ENCODE measurements at regions not wholly inside any gene's neighbourhood (a gene's known extent, or its start where the extent isn't known, plus 50 kb on each side); places are given as distances from the start of the nearest gene placed in this dataset.

GRCh38 chr11:70604221-70604620 lies 205.9 kb downstream of the CTTN start:
- Histone ChIP-seq H4K20me1 (ENCODE audit: insufficient read depth) (peaks cover 55% of the 10 kb centered on the region), H2AFZ (no peak overlapping the region), H3K4me1 (replicated peaks; ENCODE audit: insufficient read depth) (no peaks in the 10 kb centered on the region), H3K9me2 (ENCODE audit: insufficient read depth) (no peaks in the 10 kb centered on the region), H3K4me2 (no peak overlapping the region), H3K27me3 (ENCODE audit: insufficient read depth, low read depth) (no peaks in the 10 kb centered on the region), H3K4me3 (no peak overlapping the region), H3K9me3 (ENCODE audit: insufficient read depth, low read depth) (no peaks in the 10 kb centered on the region), H3F3A (ENCODE audit: insufficient read depth, low read depth) (no peaks in the 10 kb centered on the region; the same call in 1 of the 2 replicates), H3K79me2 (ENCODE audit: low read depth) (no peaks in the 10 kb centered on the region), H3K36me3 (ENCODE audit: low read depth) (no peaks in the 10 kb centered on the region), H3K27ac (no peak overlapping the region)
- ChIA-PET CTCF (no interaction called here), POLR2A (ENCODE audit: unreplicated experiment) (no interaction called here)
- DNase-seq: no peak
- no TSS peak for BruUV-seq (replicated peaks)
- intact Hi-C loops (cut with micrococcal nuclease; ENCODE audit: unreplicated experiment): no loop called here
- TF ChIP-seq EZH2 (IDR thresholded peaks at IDR 0.05; ENCODE audit: low read depth): no peak
- no peak for TF ChIP-seq CTCF (conservative IDR thresholded peaks at IDR 0.05)

- H3K36me3 ChIP-seq (ENCODE audit: low read depth): no peaks in the 10 kb centered on the region
- H3K27me3 ChIP-seq (ENCODE audit: insufficient read depth, low read depth): no peaks in the 10 kb centered on the region
- H4K20me1 ChIP-seq (ENCODE audit: insufficient read depth): peaks cover 58% of the 10 kb centered on the region
- no TSS peak for BruUV-seq (replicated peaks)
- H3K4me3 ChIP-seq: no peak overlapping the region
- no peak for TF ChIP-seq CTCF (conservative IDR thresholded peaks at IDR 0.05)
- H3K4me2 ChIP-seq: no peak overlapping the region
- H3K9me2 ChIP-seq (ENCODE audit: insufficient read depth): no peaks in the 10 kb centered on the region
- POLR2A ChIA-PET (ENCODE audit: unreplicated experiment): no interaction called here
- no peaks in the 10 kb centered on the region for H3K79me2 ChIP-seq (ENCODE audit: low read depth)
- CTCF ChIA-PET: no interaction called here
- H3F3A ChIP-seq (ENCODE audit: insufficient read depth, low read depth): no peaks in the 10 kb centered on the region; the same call in 1 of the 2 replicates
- H3K4me1 ChIP-seq (replicated peaks; ENCODE audit: insufficient read depth): no peaks in the 10 kb centered on the region
- no peak for DNase-seq
- H3K27ac ChIP-seq: no peak overlapping the region
- H3K9me3 ChIP-seq (ENCODE audit: insufficient read depth, low read depth): no peaks in the 10 kb centered on the region
- H2AFZ ChIP-seq: no peak overlapping the region
- intact Hi-C loops (cut with micrococcal nuclease; ENCODE audit: unreplicated experiment): no loop called here
Observed at GRCh38 chr11:70604630-70605467, 206.5 kb downstream of the CTTN start.

GRCh38 chr11:70605468-70605815 lies 207.1 kb downstream of the CTTN start:
- BruUV-seq (replicated peaks): no TSS peak
- intact Hi-C loops (cut with micrococcal nuclease; ENCODE audit: unreplicated experiment): no loop called here
- POLR2A ChIA-PET (ENCODE audit: unreplicated experiment): no interaction called here

More at GRCh38 chr11:70605468-70605815, 207.1 kb downstream of the CTTN start:
- H3K4me2 ChIP-seq: no peak overlapping the region
- H3K27ac ChIP-seq: no peak overlapping the region
- no peak for TF ChIP-seq EZH2 (IDR thresholded peaks at IDR 0.05; ENCODE audit: low read depth)
- no peak for TF ChIP-seq CTCF (conservative IDR thresholded peaks at IDR 0.05)
- H3K79me2 ChIP-seq (ENCODE audit: low read depth): no peaks in the 10 kb centered on the region
- H4K20me1 ChIP-seq (ENCODE audit: insufficient read depth): peaks cover 59% of the 10 kb centered on the region
- CTCF ChIA-PET: no interaction called here
- no peaks in the 10 kb centered on the region for H3K36me3 ChIP-seq (ENCODE audit: low read depth)
- no peaks in the 10 kb centered on the region for H3K27me3 ChIP-seq (ENCODE audit: insufficient read depth, low read depth)
- no peak overlapping the region for H2AFZ ChIP-seq
- no peaks in the 10 kb centered on the region for H3K9me3 ChIP-seq (ENCODE audit: insufficient read depth, low read depth)
- no peak overlapping the region for H3K4me3 ChIP-seq
- no peak for DNase-seq
- no peaks in the 10 kb centered on the region for H3K4me1 ChIP-seq (replicated peaks; ENCODE audit: insufficient read depth)
- no peaks in the 10 kb centered on the region for H3K9me2 ChIP-seq (ENCODE audit: insufficient read depth)
- H3F3A ChIP-seq (ENCODE audit: insufficient read depth, low read depth): no peaks in the 10 kb centered on the region; the same call in 1 of the 2 replicates
